Ureter (tissue), 1 donor: ENCODE measurements at regions not wholly inside any gene's neighbourhood (a gene's known extent, or its start where the extent isn't known, plus 50 kb on each side); places are given as distances from the start of the nearest gene placed in this dataset.

Experiments used
- DNase-seq: peaks from one replicate; pipeline ENCODE4 v3.0.0-alpha.2; 2020; ENCODE audit warnings: low spot score
- donor health status: DM: yes; HTN: yes; CAD: no.

DNA sequence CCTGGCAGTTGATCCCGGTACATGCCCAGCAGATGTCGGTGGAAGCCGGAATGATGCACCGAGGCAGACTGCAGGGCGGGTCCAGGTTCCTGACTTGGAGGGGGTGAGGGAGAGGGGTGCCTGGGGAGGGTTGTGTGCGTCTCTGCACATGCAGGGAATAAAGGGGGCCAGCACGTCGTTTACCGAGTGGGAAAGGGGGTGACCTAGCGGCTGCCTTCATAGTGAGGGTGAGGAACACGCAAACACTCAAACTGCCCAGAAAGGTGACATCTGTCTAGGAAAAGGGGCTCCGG, 801.7 kb downstream of the TBC1D22A start:
- no peak for DNase-seq

DNA sequence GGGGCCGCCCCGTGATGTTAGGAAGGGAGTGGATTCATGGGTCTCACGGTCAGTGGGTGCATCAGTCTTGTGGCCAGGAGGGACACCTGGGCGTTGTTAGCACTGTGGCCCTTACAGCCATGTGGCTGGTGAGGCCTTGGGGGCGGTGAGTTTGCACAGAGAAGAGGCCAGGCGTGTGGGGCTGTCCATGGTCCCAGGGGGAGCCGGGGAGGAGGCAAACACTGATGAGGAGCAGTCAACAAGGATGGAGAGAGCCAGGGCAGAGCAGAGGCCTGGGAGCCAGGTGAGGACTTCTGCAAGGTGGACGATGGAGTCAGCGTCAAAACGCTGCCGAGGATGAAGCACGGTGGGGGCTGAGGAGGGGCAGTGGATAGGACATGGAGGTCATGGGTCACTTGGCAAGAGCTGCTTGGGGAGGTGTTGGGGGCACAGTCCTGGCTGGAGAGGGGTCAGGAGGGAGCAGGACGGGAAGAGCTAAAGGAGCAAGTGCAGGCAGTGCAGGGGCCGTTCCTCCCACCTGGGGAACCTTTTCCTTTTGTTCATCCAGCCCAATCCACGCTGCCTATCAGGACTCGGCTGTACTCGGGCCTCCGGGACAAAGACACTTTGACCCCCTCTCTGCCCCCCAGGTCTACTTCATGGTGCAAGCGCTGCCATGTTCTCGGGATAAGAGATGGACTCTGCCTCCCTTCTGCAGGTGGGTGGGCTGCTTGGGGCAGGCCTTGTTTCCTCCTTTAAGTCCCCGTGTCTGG, 801.1 kb downstream of the TBC1D22A start:
- no peak for DNase-seq

DNA sequence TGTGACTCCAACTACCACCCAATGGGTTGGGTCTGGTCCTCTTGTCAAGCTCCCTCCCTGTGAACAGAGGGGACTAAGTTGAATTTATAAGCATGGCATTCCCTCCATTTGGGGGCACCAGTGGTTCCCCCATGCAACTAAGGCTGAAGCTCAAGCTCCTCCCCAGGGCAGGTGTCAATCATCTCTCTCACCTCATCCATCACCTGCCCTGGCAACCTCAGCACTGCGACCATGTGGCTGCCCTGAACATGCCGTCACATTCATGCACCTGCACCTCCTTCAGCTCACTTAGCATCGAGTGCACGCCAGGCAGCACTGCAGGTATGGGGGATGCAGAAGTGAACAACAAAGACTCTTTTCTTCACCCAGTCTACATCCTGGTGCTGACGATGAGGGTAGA, 799.3 kb downstream of the TBC1D22A start:
- no peak for DNase-seq

DNA sequence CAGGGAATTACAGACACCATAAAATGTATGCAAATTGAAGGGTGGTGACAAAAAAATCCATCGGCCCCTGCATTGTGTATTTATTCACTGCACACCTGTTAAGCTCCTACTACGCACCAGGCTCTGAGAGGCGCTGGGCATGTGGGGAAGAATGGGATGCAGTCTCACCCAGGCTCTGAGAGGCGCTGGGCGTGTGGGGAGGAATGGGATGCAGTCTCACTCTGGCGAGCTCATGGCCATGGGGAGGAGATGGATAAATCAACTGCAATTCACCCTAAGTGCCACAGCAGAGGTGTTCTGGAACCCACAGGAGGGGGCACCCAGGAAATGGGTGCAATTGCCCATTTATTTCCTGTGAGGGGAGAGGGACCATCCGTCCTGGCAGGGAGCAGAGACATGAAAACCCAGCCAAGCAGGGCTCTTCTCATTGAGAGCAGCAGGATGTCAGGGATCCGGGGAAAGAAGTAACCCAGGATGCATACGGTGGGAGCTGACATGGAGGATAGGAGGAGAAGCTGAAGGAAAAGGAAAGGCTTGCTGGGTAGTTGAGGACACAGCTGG, 798.7 kb downstream of the TBC1D22A start:
- no peak for DNase-seq

DNA sequence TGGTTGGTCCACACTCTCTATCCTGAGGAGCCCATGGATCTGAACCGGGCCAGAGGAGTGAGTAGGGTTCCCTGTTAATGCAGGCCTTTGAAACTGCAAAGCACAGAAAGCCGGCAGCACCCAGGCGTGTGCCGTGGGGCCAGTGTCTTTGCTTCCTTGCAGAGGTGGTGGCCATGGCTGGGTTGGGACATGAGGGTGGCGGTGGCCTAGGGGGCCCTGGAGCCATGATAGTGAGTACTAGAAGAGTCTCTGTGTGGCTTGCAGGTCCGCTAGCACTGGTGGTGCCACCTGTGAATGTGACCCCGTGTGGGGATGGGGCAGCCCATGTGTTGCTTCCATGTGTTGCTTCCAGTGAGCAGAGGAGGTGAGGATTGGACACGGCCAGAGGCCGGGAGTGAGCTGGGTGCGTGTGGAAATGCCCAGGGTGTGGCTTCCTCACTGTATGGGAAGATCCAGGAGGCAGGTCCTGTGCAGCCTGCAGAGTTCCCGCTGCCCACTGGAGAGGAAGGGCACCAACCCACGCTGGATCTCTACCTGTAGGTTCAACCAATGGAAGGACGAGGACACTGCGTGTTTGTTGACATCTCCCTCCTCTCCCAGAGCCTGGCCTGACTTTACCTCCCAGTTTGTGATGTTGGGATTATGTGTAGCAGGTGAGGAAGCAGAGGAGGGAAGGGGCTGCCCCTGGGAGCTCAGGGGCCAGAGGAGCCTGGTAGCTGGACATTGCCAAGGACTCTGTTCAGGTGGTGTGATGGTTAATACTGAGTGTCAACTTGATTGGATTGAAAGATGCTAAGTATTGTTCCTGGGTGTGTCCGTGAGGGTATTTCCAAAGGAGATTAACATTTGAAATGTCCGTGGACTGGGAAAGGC, 796.6 kb downstream of the TBC1D22A start:
- DNase-seq = no peak

DNA sequence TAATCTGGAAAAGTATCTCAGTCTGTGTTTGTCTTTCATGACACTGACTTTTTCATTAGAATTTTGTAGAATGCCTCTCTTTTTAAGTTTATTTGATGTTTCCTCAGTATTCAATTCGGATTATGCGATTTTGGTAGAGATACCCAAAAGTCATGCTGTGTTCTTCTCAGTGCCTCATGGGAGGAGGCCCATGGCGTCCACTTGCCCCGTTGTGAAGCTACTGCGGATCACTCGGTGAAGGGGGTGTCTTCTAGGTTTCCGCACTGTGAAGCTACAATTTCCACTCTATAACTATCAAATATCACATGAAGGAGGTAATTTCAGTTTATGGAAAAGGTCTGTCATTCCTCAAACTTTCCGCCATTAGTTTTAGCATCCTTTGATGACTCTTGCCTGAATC, 794.0 kb downstream of the TBC1D22A start:
- DNase-seq = no peak

DNA sequence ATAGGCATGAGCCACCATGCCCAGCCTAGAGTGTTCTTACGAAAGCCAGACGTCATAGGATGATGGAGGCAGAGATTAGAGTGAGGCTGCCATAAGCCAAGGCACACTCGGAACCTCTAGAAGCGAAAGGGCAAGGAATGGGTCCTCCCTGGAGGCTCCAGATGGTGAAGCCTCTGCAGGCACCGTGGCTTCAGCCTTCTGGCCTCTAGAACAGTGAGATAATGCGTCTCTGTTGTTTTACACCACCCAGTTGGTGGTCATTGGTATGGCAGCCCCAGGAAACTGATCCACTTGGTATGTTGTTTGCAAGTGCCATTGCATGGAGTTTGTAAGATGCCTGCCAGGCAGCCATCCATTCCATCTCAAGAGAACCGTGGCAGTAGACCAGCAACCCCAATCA, 791.0 kb downstream of the TBC1D22A start:
- DNase-seq = no peak

DNA sequence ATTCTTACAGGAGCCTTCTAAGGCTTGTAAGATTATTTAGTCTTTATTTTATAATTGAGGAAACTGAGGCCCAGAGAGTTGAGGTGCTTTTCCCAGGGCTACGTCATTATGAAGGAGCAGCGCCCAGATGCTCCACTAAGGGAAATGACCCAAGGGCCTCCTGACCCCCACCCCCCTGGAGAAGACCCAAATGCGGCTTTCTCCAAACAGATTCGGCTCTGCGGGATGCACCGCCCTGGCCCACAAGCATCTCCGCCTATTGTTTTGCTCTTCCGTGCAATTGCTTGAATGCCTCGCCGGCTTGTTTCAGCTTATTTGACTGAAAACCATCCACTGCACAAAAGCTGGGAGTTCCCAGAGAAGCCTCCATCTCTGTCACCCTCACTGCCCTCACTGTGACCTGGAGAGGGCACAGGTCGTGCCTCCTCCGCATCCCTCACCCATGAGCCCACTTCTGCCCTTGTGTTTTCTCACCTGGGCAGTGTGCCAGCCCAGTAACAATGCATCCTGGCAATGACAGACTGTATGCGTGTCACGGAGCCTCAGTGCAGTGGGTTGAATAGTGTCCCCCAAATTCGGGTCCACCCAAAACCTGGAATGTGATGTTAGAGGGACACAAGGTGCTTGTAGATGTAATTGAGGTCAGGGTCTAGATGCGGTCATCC, 790.2 kb downstream of the TBC1D22A start:
- DNase-seq = no peak

DNA sequence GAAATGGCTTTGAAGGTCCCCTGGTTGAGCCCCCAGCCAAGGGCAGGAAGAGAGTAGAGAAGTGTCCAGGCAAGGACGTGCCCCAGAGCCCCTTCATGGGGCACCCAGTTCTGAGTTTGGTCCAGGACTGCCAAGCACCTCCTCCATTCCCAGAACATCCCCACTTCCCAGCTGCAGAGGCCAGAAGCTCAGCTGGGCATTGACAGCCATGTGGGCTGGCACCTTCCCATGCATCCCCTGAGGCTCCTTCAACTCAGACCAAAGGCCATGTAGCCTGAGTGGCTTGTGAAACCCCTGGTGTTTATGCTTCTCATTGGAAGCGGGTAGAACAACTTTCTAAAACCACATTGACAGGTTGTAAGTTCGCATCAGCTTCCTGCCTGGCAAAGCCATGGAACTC, 789.6 kb downstream of the TBC1D22A start:
- DNase-seq = no peak

DNA sequence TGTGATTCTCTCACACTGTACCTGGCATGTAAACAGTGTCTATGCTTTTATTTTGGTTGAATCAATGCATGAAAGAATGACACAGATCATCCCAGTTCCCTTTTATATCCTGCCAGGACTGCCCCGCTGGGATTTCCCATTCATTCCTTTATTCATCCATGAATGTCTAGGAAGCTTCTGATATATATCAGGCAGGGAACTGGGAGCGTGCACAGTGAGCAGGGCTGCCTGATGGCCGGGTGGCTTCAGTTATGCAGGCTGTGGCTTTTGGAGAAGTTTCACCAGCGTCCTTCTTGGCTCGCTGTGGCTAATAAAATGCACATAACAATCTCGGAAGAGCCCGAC, 789.0 kb downstream of the TBC1D22A start:
- no peak for DNase-seq

DNA sequence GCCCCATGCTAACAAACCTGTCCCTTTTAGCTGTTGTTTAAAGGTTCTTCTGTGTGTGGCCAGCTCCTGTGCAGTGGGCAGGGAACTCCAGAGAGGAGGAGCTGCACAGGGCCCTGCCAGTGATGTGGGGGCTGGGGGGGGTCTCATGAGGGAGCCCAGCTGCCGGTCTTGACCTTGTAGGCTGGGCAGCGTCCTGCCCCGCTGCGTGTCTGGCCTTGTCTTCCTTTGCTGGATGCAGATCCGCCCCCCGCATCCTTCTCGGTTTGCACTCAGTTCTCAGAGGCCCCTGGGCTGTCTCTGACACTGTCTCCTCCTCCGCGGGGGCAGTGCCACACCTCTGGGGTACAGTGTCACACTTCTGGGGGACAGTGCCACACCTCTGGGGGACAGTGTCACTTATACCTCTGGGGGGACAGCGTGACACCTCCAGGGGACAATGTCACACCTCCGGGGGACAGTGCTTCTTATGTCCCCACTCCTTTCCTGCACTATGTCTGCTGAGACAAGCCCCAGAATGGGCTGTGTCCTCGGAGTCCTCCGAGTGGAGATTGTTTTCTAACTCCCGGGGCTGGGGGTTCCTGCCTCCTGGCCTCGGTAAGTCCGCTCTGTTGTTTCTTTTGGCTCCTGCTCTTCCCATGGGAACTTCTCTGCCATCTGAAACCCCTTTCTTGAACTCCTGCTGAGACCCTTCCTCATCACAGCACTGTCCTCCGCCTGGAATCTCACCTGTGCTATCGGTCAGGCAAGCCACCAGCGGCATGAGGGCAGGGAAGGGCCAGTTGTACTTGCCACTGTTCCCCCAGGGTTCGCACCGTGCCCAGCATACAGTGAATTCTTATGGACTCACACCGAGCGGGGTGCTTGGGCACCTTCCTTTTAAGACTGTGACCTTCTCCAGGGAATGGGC, 788.3 kb downstream of the TBC1D22A start:
- no peak for DNase-seq

DNA sequence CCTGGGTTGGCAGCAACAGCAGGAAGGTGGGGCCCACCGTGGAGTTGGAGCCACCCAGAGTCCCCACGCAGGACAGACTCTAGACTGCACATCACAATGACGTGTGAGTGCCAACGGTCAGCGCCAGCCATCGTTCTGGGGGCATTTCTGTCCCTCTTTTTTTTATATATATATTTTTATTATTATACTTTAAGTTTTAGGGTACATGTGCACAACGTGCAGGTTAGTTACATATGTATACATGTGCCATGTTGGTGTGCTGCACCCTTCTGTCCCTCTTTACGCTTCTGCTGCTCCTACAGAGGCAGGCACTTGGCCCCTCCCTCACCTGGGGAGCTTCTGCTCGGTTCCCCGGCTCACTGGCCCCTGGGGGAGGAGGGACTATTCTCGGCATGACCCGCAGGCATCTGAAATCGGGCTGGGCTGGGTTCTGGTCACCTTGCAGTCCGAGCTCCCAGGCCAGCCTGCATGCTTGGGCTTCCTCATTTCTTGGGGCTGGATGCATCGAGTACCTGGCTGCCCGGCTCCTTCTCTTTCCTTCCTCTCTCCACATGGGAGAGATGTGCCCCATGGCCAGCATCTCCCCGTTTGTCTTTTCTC, 787.4 kb downstream of the TBC1D22A start:
- no peak for DNase-seq

DNA sequence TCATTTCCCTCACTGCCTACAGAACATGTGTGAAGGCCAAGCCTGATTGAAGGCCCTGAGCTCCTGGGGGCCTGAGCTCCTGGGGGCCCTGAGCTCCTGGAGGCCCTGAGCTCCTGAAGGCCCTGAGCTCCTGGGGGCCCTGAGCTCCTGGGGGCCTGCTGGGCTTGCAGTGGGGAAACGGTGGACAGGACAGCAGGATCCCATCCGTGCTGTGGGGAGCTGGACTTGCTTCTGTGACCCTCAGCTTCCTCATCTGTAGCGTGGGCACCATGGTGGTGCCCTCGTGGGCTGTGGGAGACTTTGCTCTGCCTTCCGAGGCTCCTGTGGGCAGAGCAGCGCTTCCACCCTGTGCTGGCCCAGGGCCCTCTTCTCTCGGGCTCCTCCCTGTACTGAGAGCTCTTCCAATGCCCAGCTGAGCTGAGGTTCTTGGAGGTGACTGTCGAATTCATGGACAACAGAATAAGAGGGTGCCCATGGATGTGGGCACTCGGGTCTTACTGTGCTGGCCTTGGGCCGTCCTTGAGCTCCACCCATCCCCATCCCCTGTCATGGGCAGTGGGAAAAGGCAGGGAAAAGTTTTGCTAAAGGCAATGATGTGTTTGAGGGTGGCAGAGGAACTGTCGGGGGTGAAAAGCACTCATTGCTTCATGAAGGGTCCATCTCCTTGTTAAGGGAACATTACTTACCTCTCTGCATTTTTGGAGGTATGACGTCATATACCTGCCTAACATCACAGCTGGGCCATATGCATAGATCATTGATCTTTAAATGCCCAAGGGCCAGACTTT, 786.7 kb downstream of the TBC1D22A start:
- no peak for DNase-seq

DNA sequence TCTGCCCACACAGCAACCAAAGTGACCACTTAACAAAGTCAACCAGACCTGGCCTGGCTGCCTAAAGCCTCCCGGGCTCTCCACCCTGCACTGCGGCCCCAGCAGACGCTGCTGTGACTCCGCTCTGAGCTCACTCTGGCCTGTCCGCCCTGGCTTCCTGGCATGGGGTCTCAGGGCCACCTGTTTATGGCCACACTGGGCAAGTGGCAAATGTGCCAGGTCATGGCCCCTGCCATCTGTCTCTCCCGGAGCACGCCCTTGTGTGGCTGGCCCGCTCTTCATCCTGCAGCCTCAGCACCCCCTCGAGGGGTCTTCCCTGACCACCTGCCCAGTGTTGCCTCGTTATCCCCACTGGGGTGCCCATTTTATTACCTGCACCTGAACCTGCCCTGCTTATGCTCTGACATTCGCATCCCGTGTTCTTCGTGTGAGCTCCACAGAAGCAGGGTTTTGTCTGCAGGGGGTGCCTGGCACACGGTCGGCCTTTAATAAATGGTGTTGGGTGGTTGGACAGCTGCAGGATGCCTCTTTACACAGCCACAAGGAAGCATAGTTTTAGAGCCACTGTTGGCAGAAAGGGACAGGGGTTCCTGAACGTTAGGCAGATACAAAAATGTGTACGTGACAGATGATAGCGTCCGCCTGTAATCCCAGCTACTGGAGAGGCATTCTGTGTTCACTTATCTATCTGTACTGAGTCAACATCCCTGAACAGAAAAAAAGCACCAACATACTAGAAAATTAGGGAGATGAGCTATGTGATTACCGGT, 785.6 kb downstream of the TBC1D22A start:
- no peak for DNase-seq

DNA sequence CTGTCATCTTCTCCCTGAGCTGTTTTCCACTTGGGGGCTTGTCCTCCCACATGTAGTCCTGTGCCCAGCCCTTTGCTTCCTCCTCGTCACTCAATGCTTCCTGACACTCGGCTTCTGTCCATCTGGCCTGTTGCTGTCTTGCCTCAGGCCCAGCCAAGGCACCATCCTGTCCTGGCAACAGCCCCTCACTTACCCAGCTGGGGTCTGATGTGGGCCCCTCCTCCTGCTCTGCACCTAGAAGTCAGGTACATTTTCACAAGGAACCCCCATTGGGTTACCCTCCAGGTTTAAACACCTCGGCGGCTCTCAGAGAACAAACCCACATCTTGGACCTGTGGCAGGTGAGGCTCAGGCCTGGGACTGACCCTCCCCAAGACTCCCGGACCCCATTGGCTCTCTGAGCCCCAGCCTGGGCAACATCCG, 784.8 kb downstream of the TBC1D22A start:
- no peak for DNase-seq

DNA sequence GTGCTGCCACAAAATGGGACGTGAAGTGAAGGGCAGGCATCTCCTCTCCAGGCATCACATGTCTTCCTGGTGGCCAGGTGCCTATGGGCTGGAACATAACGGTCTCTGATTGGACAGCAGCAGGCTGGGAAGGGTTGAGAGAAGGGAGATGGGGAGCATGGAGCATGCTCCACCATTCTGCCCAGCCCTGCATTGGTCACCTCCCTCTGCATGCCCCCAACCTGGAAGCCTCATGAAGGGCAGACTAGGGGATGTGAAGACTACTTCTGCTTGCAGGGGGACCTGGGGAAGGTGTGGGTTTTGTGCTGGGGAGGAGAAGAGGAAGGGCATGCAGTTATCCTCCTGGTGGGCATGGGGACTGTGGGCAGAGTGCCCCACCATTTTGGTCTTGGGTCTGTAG, 782.2 kb downstream of the TBC1D22A start:
- DNase-seq = no peak

DNA sequence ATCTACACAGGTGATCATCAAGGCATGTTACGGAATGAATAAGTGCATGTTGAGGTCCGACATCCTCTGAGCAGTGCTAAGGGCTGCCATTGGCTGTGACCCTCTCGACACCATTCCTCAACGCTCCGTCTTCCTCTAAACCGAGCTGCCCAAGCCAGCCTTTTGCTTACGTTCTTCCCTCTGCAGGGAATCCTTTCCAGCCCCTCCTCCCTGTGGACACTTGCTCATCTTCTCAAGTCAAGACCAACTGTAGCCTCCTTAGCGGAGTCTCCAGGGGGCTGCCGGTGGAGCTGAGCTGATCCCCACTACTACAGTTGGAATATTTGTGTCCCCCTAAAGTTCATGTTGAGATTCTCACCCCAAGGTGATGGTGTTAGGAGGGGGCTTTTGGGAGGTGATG, 781.0 kb downstream of the TBC1D22A start:
- no peak for DNase-seq

DNA sequence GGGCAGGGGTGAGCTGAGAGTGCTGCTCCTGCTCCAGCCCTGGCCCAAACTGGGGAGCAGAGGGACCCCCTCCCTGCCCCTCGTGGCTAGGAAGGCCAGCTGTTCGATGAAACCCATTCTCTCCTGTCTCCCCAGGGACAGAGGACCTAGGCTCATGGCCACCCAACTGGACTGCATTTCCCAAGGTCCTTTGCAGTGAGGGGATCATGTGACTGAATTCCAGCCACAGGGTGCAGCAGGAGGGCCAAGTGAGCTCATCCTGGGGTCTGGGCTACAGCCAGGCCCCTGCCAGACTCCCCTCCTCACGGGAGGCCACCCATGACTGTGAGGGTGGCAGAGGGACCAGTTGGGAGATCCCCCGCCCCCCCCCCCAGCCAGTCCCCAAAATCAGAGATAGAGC, 777.6 kb downstream of the TBC1D22A start:
- DNase-seq = no peak

DNA sequence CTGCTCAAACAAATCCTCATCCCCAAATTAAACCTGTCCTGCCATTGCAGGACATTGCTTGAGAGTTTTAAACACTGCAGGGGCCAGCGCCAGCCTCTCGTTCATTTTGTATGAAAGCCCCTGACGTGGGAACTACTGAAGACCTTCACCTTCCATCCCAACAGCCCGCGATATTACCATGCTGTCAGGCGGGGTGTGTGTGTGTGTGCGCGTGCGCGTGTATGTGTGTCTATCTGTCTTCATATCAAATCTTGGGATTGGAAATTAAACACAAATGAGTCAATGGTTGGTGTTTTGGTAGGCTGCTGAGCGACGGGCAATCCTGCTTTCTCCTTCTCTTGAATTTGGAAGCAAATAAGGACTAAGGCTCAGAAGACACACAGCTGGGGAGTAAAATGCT, 776.9 kb downstream of the TBC1D22A start:
- no peak for DNase-seq

DNA sequence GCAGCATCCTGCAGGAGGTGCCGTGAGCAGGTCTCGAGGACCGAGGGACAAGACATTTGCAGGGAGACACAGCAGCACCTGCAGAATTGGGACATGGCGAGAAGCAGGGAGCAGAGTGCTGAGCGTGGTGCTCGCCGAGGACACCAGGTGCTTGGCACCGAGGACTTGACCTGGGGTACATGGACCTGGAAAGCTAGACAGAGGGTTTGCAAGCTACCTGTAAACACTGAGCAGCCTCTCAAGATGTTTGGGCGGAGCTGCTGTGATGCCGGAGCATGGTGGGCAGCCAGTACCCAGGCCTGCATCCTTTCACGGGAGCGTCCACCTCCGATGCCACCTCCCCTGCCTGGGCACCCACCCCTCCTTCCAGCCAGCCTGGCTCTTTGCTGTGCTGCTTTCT, 773.2 kb downstream of the TBC1D22A start:
- DNase-seq = no peak
